MV-4-11 (cell line): ENCODE measurements at regions not wholly inside any gene's neighbourhood (a gene's known extent, or its start where the extent isn't known, plus 50 kb on each side); places are given as distances from the start of the nearest gene placed in this dataset.

Experiments used
- DNase-seq: peaks from one replicate; lab custom pipeline; 2025; lab: John Stamatoyannopoulos, UW

DNA sequence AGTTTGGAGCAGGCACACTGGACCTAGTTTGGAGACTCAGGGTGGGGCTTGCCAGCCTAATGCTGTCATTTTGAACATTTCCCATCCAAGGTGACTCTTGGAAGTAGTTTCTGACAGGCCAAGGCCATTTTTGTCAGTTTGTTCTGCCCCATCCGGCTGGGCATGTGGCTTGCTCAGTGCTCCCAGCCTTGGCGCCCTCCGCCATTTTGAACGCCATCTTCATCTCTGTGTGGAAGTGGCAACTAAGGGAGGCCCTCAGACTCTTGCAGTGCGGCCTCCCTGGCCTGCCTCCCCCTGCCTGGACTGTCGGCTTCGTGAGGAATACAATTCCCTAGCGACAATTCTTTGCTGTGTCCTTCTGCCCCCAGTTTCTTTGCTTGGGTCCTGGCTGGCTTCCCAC lies 150.6 kb upstream of the RGMA start:
- no peak for DNase-seq

GRCh38 chr15:93238641-93239040 lies 149.6 kb upstream of the RGMA start:
- DNase-seq: no peak

- peak; percentile 90 for DNase-seq
Observed at GRCh38 chr15:93235926-93236780, 147.1 kb upstream of the RGMA start.

- no peak for DNase-seq
Observed at GRCh38 chr15:93235269-93235668, 146.3 kb upstream of the RGMA start.

DNA sequence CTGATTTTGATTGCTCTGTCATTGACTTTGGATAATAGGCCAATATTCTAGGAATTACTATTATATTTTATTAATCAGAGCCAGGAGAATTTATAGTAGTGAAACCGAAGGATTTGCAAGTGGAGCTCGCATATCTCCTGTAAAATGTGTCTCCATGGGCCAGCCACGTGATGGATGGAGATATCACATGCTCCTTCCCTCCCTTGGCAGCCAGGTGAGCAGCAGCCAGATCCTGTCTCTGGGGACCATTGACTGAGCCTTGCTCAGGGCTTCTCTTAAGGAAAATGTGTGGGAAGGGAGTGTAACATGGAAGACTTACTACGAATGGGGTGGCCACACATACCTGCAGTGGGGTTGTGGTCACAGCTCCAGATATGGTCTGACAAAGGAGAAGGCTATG lies 144.7 kb upstream of the RGMA start:
- DNase-seq: no peak

- DNase-seq: no peak
Observed at GRCh38 chr15:93232845-93233244, 143.8 kb upstream of the RGMA start.

DNA sequence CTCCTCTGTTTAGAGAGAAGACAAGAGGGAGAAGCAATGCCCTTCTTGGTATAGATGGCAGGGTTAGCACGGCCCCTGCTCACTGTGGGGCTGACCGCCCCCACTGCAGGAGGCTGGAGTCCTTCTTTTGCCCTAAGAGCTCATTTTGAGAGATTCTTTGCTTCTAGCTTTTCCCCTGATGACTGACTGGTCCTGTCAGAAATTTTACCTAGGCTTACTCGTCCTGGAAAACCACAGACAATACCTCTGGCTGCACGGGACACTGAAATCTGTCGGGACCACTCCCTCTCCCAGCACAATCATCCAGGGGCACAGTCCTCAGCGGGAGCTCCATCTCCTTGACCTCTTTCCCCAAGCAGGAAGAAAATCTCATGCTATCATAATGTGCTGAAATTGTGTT lies 143.0 kb upstream of the RGMA start:
- no peak for DNase-seq

- no peak for DNase-seq
Observed at GRCh38 chr15:93231261-93231925, 142.4 kb upstream of the RGMA start.

- no peak for DNase-seq
Observed at GRCh38 chr15:93228546-93228945, 139.5 kb upstream of the RGMA start.

- DNase-seq: no peak
Observed at GRCh38 chr15:93223803-93224202, 134.8 kb upstream of the RGMA start.

- no peak for DNase-seq
Observed at GRCh38 chr15:93221759-93222158, 132.7 kb upstream of the RGMA start.

DNA sequence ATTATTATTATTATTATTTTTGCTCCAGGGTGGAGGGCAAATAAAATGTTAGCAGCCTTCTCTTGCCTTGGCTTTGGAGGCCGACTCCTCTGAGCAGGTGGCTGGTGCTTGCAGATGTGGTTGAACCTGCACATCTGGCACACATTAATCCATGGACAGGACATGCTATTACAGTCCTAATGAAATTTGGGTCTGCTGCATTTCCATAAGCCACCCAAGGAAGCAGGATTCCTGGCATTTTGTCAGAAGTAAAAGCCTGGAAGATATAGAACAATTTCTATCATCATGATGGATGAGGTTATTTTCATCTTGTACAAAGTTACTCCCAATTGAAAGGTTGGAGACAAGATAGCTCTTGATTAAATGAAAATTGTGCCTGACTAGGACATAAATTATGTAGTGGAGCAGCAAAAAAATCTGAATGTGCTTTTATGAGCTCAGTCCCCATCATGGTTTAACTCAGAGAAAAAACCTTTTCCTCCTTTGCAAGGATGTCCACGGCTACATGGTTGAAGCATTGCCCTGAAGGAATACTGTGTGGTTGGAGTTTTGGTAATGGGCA lies 130.9 kb upstream of the RGMA start:
- DNase-seq: no peak

DNA sequence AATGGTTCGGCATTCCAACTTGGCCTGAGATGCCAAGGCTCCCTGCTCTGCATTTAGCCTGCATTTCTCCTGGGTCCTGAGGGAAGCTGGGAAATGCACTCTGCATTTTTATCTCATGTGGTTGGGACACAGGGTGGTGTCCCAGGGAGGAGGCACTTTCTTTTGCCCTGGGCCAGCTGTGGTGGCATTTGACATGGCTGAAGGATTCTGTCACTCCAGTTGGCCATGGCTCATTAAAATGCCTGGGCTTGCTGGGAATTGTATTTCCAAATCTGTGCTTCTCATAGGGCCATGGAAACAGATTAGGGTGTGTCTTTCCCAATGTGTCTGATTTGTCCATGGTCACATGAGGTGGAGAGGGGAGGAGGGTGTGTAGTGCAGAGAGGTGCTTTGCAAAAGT lies 128.3 kb upstream of the RGMA start:
- no peak for DNase-seq

DNA sequence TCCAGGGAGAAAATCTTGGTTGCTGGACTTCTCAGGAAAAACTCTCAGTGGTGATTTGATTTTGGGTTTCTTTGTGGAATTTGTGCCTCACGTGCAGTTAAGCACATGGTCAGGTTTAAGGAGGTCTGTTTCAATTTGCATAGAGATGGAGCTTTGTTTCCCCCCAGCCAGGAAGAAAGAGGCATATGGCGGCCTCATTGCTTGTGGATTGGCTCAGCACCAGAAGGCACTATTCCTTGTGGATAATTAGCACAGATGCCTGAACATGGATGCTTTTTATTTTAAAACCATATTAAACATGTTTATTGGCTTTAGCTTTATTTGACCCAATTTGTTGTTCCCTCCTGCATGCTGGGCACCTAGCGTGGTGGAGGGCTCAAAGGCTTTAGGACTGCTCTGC lies 125.1 kb upstream of the RGMA start:
- no peak for DNase-seq

DNA sequence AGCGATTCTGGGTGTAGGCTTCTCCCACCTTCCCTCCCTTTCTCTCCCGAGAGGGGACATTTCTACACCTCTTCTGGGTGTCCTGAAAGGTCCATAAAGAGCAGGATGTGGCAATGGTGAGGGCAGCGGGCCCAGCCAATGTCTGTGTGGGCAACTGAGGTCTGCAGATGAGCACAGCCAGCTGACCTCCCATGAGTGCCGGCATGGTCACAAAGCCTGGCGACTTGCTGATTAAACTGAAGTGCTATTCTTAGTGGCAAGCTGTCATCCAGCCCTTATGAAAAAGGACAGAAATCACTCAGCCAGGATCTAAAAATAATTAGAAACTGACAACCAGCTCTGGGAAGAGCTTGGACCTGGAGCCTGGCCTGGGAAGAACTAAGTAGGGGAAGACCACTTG lies 124.3 kb upstream of the RGMA start:
- no peak for DNase-seq

DNA sequence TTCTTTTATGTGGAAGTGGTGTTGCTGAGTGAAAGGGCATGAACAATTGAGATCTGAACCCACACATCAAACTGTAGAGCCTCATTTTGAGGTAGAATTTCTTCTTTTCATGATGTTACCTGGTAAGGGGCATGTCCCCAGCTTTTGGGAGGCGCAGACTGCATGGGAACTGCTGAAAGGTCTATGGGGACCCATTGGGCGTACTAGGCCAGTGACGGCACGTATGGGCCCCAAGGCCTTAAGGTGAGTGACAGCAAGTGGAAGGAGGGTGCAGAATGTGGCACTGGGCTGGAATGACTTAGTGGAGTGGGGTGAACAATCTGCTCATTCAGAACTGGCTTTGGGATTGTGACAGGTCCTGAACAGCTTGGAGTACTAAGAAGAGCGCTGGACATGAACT lies 123.6 kb upstream of the RGMA start:
- DNase-seq: no peak

GRCh38 chr15:93210995-93211394 lies 122.0 kb upstream of the RGMA start:
- DNase-seq: no peak

DNA sequence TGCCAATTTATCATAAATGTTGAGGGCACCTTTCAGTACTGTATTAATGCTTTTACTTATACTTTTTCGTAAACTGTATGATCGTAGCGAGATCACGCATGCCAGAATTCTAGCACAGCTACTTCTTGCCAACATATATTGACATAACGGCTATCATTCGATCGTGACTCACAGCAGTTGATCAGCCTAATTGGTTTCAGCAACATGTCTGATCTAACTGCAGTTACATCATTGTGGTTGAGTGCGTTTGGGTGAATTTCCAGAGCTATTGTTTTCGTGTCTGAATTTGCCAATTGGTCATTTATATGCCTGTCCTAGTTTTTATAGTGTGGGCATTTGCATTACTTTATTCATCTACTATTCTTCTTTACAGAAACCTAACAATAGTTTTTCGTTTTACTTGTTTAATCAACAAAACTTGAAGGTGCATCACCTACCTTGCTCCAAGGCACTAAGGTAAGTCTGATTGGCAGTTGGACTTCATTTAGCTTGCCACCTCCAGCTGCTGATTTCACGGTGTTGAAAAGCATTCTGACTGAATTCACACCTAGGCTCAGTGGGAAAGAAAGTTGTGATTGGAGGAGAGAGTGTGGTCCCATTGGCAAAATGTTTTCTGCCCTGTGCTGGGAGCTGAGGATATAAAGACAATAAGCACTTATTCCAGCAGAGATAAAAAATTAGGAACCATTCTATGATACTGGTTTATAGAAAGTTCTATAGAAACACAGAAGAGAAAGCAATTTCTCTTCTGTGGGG lies 120.9 kb upstream of the RGMA start:
- DNase-seq: no peak

DNA sequence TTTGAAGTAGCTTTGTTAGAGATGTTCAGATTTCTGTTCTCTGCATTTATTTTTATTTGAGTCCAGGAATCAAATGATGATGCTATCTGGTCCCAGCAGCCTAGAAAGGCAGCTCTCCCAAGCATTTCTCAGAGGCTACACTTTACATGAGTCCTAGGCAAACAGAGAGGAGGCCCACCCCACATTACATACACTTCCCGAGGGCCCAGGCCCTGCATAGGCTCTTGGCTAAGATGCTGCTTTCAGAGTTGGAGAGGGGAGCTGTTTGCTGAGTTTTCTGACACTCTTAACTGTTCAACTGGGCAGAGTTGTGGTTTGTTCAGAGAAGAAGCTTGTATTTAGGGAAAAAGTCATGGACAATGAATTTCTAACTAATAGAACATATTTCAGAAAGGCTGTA lies 117.9 kb upstream of the RGMA start:
- DNase-seq: no peak

DNA sequence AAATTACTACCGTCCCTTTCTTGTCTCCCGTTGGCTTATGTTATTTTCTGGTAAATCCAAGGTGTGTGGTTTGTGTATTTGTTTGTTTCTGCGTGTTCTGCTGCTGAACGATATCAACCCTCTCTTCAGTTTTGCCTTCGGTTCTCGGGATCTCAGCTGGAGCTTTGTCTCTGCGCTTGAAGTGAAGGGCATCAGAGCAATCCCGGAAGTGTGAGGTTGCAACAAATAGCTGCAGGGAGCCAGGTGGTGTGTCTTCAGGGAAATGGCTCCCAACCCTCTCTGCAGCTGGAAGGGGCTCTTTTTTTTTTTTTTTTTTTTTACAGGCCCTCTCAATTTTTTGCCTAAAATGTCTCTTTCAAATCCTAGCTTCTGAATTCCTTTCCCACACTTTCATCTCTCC lies 116.4 kb upstream of the RGMA start:
- DNase-seq: no peak

DNA sequence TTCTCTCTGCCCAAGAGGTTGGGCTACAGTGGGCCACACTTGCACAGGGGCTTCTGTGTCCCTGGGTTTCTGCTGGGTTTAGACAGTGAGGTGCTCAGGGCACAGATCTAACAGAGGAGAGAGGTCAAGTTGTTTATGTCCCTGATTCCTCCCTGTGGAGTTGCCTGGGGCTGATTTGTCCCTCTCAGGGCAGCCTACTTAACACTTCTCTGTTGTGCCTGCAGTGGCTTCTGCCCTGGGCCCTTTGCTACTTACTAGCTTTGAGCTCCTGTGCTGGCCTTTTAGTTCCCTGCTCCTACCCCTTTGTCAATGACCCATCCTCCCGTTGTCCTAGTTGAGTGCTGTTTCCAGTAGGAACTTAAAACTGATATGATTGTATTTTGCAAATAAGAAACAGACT lies 114.0 kb upstream of the RGMA start:
- no peak for DNase-seq

GRCh38 chr15:93202405-93202804 lies 113.4 kb upstream of the RGMA start:
- no peak for DNase-seq

- DNase-seq: no peak
Observed at GRCh38 chr15:93201940-93202339, 112.9 kb upstream of the RGMA start.
